ENCODE measurements at regions not wholly inside any gene's neighbourhood (a gene's known extent, or its start where the extent isn't known, plus 50 kb on each side); places are given as distances from the start of the nearest gene placed in this dataset.

DNA sequence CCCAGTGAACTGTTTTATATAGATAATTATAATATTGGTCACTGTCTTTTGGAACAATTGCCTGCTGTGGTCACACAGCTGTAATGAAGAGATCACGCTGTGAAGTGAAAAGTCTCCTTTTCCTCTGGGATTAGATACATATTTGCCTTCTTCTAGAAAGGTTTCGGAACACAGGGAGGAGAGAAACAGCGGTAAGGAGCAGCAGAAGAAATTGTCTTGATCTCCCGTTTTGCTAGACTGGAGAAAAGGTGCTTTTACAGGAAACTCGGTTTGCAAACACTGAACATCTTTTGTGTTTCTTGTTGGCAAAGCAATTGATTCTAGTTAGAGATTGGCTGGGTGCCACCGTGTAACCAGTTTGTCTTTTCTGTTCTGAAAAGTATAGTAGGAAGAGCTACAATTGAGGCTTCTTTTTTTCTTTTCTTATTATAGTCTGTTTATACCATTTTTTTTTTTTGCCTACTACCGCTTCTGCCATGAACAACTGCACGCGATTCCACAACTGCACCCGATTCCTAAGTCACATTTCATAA is 404.1 kb upstream of the ID4 start:
- no peaks in the 10 kb centered on the region for H3K27me3 ChIP-seq (ENCODE audit: insufficient read depth, low read length)
- no peak overlapping the region for H2AFZ ChIP-seq (ENCODE audit: low read length)
- H3K4me2 ChIP-seq (ENCODE audit: low read length): no peak overlapping the region
- H3K4me3 ChIP-seq (ENCODE audit: low read depth, low read length, poor library complexity, severe bottlenecking): no peak overlapping the region
- H4K20me1 ChIP-seq (ENCODE audit: insufficient read depth, low read length): no peaks in the 10 kb centered on the region
- no peaks in the 10 kb centered on the region for H3K79me2 ChIP-seq (ENCODE audit: insufficient read depth, low read length)
- H3K36me3 ChIP-seq (ENCODE audit: insufficient read depth, low read length): no peaks in the 10 kb centered on the region
- TF ChIP-seq, protein P1, sequence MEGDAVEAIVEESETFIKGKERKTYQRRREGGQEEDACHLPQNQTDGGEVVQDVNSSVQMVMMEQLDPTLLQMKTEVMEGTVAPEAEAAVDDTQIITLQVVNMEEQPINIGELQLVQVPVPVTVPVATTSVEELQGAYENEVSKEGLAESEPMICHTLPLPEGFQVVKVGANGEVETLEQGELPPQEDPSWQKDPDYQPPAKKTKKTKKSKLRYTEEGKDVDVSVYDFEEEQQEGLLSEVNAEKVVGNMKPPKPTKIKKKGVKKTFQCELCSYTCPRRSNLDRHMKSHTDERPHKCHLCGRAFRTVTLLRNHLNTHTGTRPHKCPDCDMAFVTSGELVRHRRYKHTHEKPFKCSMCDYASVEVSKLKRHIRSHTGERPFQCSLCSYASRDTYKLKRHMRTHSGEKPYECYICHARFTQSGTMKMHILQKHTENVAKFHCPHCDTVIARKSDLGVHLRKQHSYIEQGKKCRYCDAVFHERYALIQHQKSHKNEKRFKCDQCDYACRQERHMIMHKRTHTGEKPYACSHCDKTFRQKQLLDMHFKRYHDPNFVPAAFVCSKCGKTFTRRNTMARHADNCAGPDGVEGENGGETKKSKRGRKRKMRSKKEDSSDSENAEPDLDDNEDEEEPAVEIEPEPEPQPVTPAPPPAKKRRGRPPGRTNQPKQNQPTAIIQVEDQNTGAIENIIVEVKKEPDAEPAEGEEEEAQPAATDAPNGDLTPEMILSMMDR (IDR thresholded peaks at IDR 0.05; ENCODE audit: low read length): no peak
- no peak for TF ChIP-seq EZH2 (IDR thresholded peaks at IDR 0.05; ENCODE audit: borderline replicate concordance, low read length)
- H3K9ac ChIP-seq (ENCODE audit: low read length): no peak overlapping the region
- H3K27ac ChIP-seq (ENCODE audit: low read depth, low read length, poor library complexity, severe bottlenecking): no peak overlapping the region
- H3K4me1 ChIP-seq (ENCODE audit: insufficient read depth, low read length, severe bottlenecking): no peaks in the 10 kb centered on the region
- H3K9me3 ChIP-seq (ENCODE audit: low read length): no peaks in the 10 kb centered on the region
- no peaks in the 10 kb centered on the region for H3K9me2 ChIP-seq (ENCODE audit: low read depth, low read length)
- no peaks in the 10 kb centered on the region for H3F3A ChIP-seq (ENCODE audit: insufficient read depth, low read length)

DNA sequence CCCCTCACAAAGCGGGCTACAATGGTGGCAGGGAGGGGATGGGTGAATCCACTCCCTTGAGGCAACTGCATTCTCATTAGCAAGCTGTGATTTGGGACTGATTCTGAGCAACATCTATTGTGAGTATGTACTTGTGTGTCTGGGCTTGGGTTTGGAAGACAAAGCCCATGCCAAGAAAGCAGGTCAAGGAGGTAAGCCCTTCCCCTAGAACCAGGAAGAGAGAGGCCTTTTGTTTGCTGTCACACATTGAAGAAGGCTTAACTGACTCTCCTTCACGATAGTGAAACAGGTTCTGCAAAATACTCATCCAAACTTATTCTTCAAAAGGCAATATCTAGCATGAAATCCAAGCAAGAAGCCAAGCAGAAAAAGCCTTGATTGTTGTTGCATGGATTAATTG is 403.1 kb upstream of the ID4 start:
- no peaks in the 10 kb centered on the region for H3K79me2 ChIP-seq (ENCODE audit: insufficient read depth, low read length)

DNA sequence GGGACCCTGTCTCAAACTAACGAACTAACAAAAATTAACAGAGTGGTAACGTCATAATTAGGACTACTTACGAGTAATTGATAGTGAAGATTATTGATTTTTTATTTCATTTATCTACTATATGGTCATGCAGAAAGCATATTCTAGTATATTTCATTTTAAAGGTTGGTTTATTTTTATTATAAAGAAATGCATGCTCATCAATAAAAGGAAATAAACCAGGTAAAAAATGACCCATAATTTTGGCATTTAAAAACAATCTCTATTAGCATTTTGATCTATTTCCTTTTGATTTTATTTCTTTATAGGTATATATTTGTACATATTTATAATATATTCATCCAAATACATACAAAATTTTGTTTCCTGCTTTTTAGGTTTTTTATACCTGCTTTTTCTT is 401.4 kb upstream of the ID4 start:
- H3K9me2 ChIP-seq (ENCODE audit: low read depth, low read length): no peaks in the 10 kb centered on the region
- no peaks in the 10 kb centered on the region for H3K27me3 ChIP-seq (ENCODE audit: insufficient read depth, low read length)
- TF ChIP-seq, protein P1 (IDR thresholded peaks at IDR 0.05; ENCODE audit: low read length): no peak
- no peak for TF ChIP-seq EZH2 (IDR thresholded peaks at IDR 0.05; ENCODE audit: borderline replicate concordance, low read length)
- H3K79me2 ChIP-seq (ENCODE audit: insufficient read depth, low read length): no peaks in the 10 kb centered on the region
- no peak overlapping the region for H3K4me3 ChIP-seq (ENCODE audit: low read depth, low read length, poor library complexity, severe bottlenecking)
- H2AFZ ChIP-seq (ENCODE audit: low read length): no peak overlapping the region
- no peak overlapping the region for H3K9ac ChIP-seq (ENCODE audit: low read length)
- H3K36me3 ChIP-seq (ENCODE audit: insufficient read depth, low read length): no peaks in the 10 kb centered on the region
- H3K9me3 ChIP-seq (ENCODE audit: low read length): no peaks in the 10 kb centered on the region
- no peaks in the 10 kb centered on the region for H3F3A ChIP-seq (ENCODE audit: insufficient read depth, low read length)
- H3K4me2 ChIP-seq (ENCODE audit: low read length): no peak overlapping the region
- H3K27ac ChIP-seq (ENCODE audit: low read depth, low read length, poor library complexity, severe bottlenecking): no peak overlapping the region
- H3K4me1 ChIP-seq (ENCODE audit: insufficient read depth, low read length, severe bottlenecking): no peaks in the 10 kb centered on the region
- H4K20me1 ChIP-seq (ENCODE audit: insufficient read depth, low read length): no peaks in the 10 kb centered on the region

More for the DNA sequence above, 403.1 kb upstream of the ID4 start:
- TF ChIP-seq, protein P1 (IDR thresholded peaks at IDR 0.05; ENCODE audit: low read length): no peak
- no peak for TF ChIP-seq EZH2 (IDR thresholded peaks at IDR 0.05; ENCODE audit: borderline replicate concordance, low read length)
- no peaks in the 10 kb centered on the region for H3K9me2 ChIP-seq (ENCODE audit: low read depth, low read length)
- no peak overlapping the region for H3K9ac ChIP-seq (ENCODE audit: low read length)
- no peaks in the 10 kb centered on the region for H3K4me1 ChIP-seq (ENCODE audit: insufficient read depth, low read length, severe bottlenecking)
- H3K4me3 ChIP-seq (ENCODE audit: low read depth, low read length, poor library complexity, severe bottlenecking): no peak overlapping the region
- H2AFZ ChIP-seq (ENCODE audit: low read length): no peak overlapping the region
- no peak overlapping the region for H3K27ac ChIP-seq (ENCODE audit: low read depth, low read length, poor library complexity, severe bottlenecking)
- no peaks in the 10 kb centered on the region for H3K9me3 ChIP-seq (ENCODE audit: low read length)
- H3K36me3 ChIP-seq (ENCODE audit: insufficient read depth, low read length): no peaks in the 10 kb centered on the region
- H4K20me1 ChIP-seq (ENCODE audit: insufficient read depth, low read length): no peaks in the 10 kb centered on the region
- no peaks in the 10 kb centered on the region for H3F3A ChIP-seq (ENCODE audit: insufficient read depth, low read length)
- H3K4me2 ChIP-seq (ENCODE audit: low read length): no peak overlapping the region
- no peaks in the 10 kb centered on the region for H3K27me3 ChIP-seq (ENCODE audit: insufficient read depth, low read length)

Data from OCI-LY1 (cell line).